SJSA1 (cell line): ENCODE measurements at regions not wholly inside any gene's neighbourhood (a gene's known extent, or its start where the extent isn't known, plus 50 kb on each side); places are given as distances from the start of the nearest gene placed in this dataset.

Experiments used
- DNase-seq, 2 experiments: peaks; one replicate each; pipeline ENCODE4 v3.0.0-alpha.2; 2015 to 2020; ENCODE audit warnings: low spot score in 2 of 2, low read depth in 1 of 2
- H3K27ac ChIP-seq: fragments of 250-450 bp; sonication (Bioruptor Pico); 2 replicates; pipeline ENCODE4 v1.5.1; 2020; ENCODE audit warnings: mild to moderate bottlenecking, moderate library complexity
- H3K27me3 ChIP-seq: fragments of 250-450 bp; sonication (Bioruptor Pico); replicated peaks from 2 replicates; pipeline ENCODE4 v1.5.1; 2020; ENCODE audit warnings: mild to moderate bottlenecking, moderate library complexity
- H3K36me3 ChIP-seq: fragments of 250-450 bp; sonication (Bioruptor Pico); 2 replicates; pipeline ENCODE4 v1.5.1; 2020; ENCODE audit warnings: mild to moderate bottlenecking
- H3K4me1 ChIP-seq: fragments of 250-450 bp; sonication (Bioruptor Pico); replicated peaks from 2 replicates; pipeline ENCODE4 v1.6.1; 2021; ENCODE audit warnings: mild to moderate bottlenecking
- H3K4me3 ChIP-seq: fragments of 250-450 bp; sonication (Bioruptor Pico); 2 replicates; pipeline ENCODE4 v1.5.1; 2020; ENCODE audit warnings: mild to moderate bottlenecking
- H3K9me3 ChIP-seq: fragments of 250-450 bp; sonication (Bioruptor Pico); replicated peaks from 2 replicates; pipeline ENCODE4 v1.5.1; 2020; ENCODE audit warnings: mild to moderate bottlenecking

- H3K9me3 ChIP-seq = no peaks in the 10 kb centered on the region
- no peaks in the 10 kb centered on the region for H3K27me3 ChIP-seq
- H3K27ac ChIP-seq = no peak overlapping the region
- no peaks in the 10 kb centered on the region for H3K36me3 ChIP-seq
- DNase-seq = no peak
- H3K4me1 ChIP-seq = no peaks in the 10 kb centered on the region
- H3K4me3 ChIP-seq = no peak overlapping the region
Observed at GRCh38 chr7:79563821-79564522, 110.5 kb upstream of the MAGI2 start.

DNA sequence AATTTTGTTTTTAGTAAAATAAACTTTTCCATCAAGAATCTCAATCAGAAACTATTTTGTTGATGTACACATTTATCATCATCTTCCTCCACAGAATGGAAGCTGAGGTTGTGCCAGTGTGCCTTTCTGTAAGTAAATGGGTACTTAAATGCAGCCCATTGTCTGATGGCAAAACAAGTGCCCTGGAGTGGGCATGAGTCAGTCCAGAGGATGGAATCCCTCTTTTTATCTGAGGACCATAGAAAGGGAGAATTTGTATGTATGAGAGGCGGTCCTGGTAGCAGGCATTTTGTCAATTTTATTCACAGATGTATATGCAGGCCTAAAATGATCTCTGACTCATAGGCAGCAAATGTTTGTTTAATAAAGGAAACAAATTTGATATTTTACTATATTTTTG lies 102.1 kb upstream of the MAGI2 start:
- Histone ChIP-seq H3K36me3 (no peaks in the 10 kb centered on the region), H3K27ac (no peak overlapping the region), H3K9me3 (no peaks in the 10 kb centered on the region), H3K4me3 (no peak overlapping the region), H3K27me3 (no peaks in the 10 kb centered on the region), H3K4me1 (no peaks in the 10 kb centered on the region)
- no peak for DNase-seq

DNA sequence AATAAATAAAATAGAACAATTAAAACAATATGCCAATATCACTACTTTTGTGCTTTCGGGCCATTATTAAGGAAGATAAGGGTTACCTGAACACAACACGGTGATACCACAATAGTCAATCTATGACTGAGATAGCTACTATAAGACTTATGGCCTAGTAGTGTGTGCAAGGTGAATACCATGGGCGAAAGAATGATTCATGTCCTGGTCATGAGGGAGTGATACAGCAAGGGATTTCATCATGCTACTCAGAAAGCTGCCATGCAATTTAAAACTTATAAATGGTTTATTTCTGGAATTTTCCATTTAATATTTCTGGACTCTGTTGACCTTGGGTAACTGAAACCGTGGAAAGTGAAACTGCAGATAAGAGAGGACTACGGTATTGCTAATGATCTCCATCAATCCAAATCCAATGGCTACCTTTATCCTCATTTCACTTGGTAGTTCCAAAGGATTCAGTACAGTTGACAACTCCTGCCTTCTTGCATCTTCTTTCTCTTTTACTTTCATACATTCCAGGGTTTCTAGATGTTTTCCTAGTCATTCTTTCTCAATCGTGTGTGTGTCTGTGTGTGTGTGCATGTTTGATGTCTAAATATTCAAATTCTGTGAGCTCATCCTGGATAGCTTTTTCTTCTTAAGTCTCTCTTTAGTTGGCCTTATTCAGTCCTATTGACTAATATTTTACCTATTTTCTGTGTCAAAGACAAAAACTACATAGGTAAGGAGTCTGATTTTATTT lies 100.5 kb upstream of the MAGI2 start:
- H3K4me1 ChIP-seq = no peaks in the 10 kb centered on the region
- no peaks in the 10 kb centered on the region for H3K9me3 ChIP-seq
- H3K27me3 ChIP-seq = no peaks in the 10 kb centered on the region
- H3K36me3 ChIP-seq = no peaks in the 10 kb centered on the region
- DNase-seq = no peak
- no peak overlapping the region for H3K4me3 ChIP-seq
- H3K27ac ChIP-seq = no peak overlapping the region

DNA sequence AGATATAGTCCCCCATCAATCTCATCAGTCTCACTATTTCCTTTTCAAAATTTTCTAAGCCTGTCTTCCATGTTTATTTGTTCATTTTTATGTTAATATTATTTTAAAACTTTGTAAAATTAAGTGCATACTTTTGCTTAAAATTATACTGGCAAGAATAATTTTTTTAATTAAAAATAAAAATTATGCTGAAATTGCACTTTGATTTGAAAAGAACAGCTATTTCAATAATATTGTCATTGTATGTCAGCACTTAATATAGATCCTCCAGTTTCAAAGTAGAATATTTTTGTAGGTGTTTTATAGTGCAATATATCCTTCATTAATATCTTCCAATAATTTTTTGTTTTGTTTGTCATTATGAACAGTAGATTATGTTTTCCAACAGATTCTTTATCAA lies 99.0 kb upstream of the MAGI2 start:
- Histone ChIP-seq H3K4me3 (no peak overlapping the region), H3K4me1 (no peaks in the 10 kb centered on the region)

GRCh38 chr7:79548727-79549126 lies 95.3 kb upstream of the MAGI2 start:
- no peak overlapping the region for H3K27ac ChIP-seq
- H3K27me3 ChIP-seq = no peaks in the 10 kb centered on the region
- DNase-seq = no peak
- H3K4me1 ChIP-seq = no peaks in the 10 kb centered on the region
- no peaks in the 10 kb centered on the region for H3K36me3 ChIP-seq
- no peaks in the 10 kb centered on the region for H3K9me3 ChIP-seq
- H3K4me3 ChIP-seq = no peak overlapping the region

More for the DNA sequence above, 99.0 kb upstream of the MAGI2 start:
- H3K27me3 ChIP-seq = no peaks in the 10 kb centered on the region
- no peaks in the 10 kb centered on the region for H3K36me3 ChIP-seq
- no peaks in the 10 kb centered on the region for H3K9me3 ChIP-seq
- H3K27ac ChIP-seq = no peak overlapping the region
- DNase-seq = no peak

- H3K27ac ChIP-seq = no peak overlapping the region
- H3K36me3 ChIP-seq = no peaks in the 10 kb centered on the region
- no peak for DNase-seq
- no peaks in the 10 kb centered on the region for H3K4me1 ChIP-seq
- no peaks in the 10 kb centered on the region; the same call in 1 of the 2 replicates for H3K27me3 ChIP-seq
- H3K4me3 ChIP-seq = no peak overlapping the region
- no peaks in the 10 kb centered on the region for H3K9me3 ChIP-seq
Observed at GRCh38 chr7:79547132-79547531, 93.7 kb upstream of the MAGI2 start.

DNA sequence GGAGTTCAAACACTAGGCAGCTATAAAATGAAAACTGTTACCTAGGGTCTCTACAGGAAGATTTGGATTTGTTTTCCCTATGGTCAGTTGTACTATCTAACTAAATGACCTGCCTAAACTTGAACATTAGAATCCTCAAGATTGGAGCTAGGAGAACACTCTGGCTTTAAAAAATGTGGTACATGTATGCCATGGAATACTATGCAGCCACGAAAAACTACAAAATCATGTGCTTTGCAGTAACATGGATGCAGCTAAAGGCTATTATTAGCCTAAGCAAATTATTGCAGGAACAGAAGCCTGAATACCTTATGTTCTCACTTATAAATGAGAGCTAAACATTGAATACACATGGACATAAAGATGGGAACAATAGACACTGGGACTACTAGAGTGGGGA lies 87.1 kb upstream of the MAGI2 start:
- H3K4me1 ChIP-seq = no peaks in the 10 kb centered on the region
- no peaks in the 10 kb centered on the region for H3K36me3 ChIP-seq
- DNase-seq = no peak
- no peak overlapping the region for H3K4me3 ChIP-seq
- H3K27ac ChIP-seq = no peak overlapping the region
- H3K9me3 ChIP-seq = no peaks in the 10 kb centered on the region
- no peaks in the 10 kb centered on the region; the same call in 1 of the 2 replicates for H3K27me3 ChIP-seq

GRCh38 chr7:79534128-79534527 lies 80.7 kb upstream of the MAGI2 start:
- H3K27ac ChIP-seq = no peak overlapping the region
- H3K9me3 ChIP-seq = no peaks in the 10 kb centered on the region
- no peaks in the 10 kb centered on the region for H3K4me1 ChIP-seq
- DNase-seq = no peak
- H3K36me3 ChIP-seq = no peaks in the 10 kb centered on the region
- no peaks in the 10 kb centered on the region for H3K27me3 ChIP-seq
- no peak overlapping the region for H3K4me3 ChIP-seq

GRCh38 chr7:79531905-79532664 lies 78.6 kb upstream of the MAGI2 start:
- H3K4me1 ChIP-seq = no peaks in the 10 kb centered on the region
- H3K9me3 ChIP-seq = no peaks in the 10 kb centered on the region
- no peaks in the 10 kb centered on the region for H3K27me3 ChIP-seq
- DNase-seq = no peak
- no peak overlapping the region for H3K27ac ChIP-seq
- no peak overlapping the region for H3K4me3 ChIP-seq
- H3K36me3 ChIP-seq = no peaks in the 10 kb centered on the region

DNA sequence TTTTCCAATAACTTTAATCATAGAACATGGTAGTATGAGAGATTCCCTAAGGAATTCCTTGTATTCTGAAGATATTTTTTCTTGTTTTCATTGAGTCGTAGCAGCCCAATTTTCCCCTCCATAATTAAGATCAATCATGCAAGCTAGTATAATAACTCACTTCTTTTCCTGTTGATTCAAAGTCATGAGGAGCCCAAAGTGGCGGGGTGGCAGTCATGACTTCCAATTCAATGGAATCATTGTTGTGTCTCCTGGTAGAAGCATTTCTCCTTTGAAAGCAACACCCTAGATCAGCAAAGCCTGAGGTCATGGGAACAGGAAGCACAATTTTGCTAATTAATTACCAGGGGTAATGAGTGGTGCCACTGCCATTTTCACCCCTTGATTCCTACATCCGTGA lies 77.6 kb upstream of the MAGI2 start:
- no peaks in the 10 kb centered on the region for H3K36me3 ChIP-seq
- no peak overlapping the region for H3K27ac ChIP-seq
- H3K4me1 ChIP-seq = no peaks in the 10 kb centered on the region
- H3K9me3 ChIP-seq = no peaks in the 10 kb centered on the region
- DNase-seq = no peak
- H3K27me3 ChIP-seq = no peaks in the 10 kb centered on the region
- no peak overlapping the region for H3K4me3 ChIP-seq

GRCh38 chr7:79529881-79530235 lies 76.4 kb upstream of the MAGI2 start:
- Histone ChIP-seq H3K4me1 (no peaks in the 10 kb centered on the region), H3K27me3 (no peaks in the 10 kb centered on the region)
- DNase-seq = no peak

GRCh38 chr7:79529214-79529880 lies 75.9 kb upstream of the MAGI2 start:
- no peaks in the 10 kb centered on the region for H3K4me1 ChIP-seq
- no peak overlapping the region for H3K27ac ChIP-seq
- no peaks in the 10 kb centered on the region for H3K9me3 ChIP-seq
- H3K4me3 ChIP-seq = no peak overlapping the region
- no peaks in the 10 kb centered on the region for H3K27me3 ChIP-seq
- H3K36me3 ChIP-seq = no peaks in the 10 kb centered on the region
- DNase-seq = no peak

More at GRCh38 chr7:79529881-79530235, 76.4 kb upstream of the MAGI2 start:
- Histone ChIP-seq H3K9me3 (no peaks in the 10 kb centered on the region), H3K27ac (no peak overlapping the region), H3K4me3 (no peak overlapping the region), H3K36me3 (no peaks in the 10 kb centered on the region)

DNA sequence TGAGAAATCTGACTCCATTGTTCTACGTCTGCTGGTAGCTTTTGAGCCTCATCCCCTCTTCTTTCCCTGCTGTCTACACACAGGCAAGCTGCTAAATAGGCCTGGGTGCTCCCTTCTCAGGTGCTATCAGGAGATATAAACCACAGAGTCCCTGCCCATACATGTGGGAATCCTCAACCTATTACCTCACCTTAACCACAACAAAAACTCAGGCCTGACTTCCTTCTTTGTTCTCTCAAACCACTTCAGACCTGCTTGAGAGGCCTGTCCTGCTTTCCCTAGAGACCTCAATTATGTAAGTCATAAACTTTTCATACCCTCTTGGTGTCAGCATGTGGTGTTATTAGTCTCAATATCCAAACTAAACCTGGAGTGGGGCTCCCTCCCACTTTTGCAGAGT lies 75.0 kb upstream of the MAGI2 start:
- H3K27me3 ChIP-seq = no peaks in the 10 kb centered on the region
- no peaks in the 10 kb centered on the region for H3K4me1 ChIP-seq
- H3K9me3 ChIP-seq = no peaks in the 10 kb centered on the region
- no peak overlapping the region for H3K4me3 ChIP-seq
- H3K36me3 ChIP-seq = no peaks in the 10 kb centered on the region
- H3K27ac ChIP-seq = no peak overlapping the region
- DNase-seq = no peak

GRCh38 chr7:79524048-79524447 lies 70.6 kb upstream of the MAGI2 start:
- H3K27me3 ChIP-seq = no peaks in the 10 kb centered on the region
- DNase-seq = no peak
- no peak overlapping the region for H3K4me3 ChIP-seq
- H3K4me1 ChIP-seq = no peaks in the 10 kb centered on the region
- H3K9me3 ChIP-seq = no peaks in the 10 kb centered on the region
- H3K36me3 ChIP-seq = no peaks in the 10 kb centered on the region
- no peak overlapping the region for H3K27ac ChIP-seq
